ENCODE measurements at regions not wholly inside any gene's neighbourhood (a gene's known extent, or its start where the extent isn't known, plus 50 kb on each side); places are given as distances from the start of the nearest gene placed in this dataset.

DNA sequence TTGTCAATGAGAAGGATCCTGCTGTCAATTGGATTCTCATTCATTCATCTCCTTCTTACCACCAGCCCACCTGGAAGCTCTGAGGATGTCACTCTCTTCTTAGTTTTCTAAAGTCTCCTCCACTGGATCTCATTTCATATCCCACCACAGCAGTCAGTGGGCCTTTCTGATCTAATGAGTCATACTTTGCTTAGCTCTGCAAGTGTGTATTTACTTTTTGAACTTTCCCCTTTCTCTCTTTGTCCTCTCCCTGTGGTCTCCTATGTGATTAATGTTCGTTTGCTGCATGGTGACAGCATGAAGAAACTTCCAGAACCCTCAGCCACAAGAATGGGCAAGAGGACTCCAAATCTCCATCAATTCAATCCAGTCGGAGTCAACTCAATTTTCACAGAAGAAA lies 63.6 kb upstream of the SYNDIG1 start:
- TF ChIP-seq, protein P1, sequence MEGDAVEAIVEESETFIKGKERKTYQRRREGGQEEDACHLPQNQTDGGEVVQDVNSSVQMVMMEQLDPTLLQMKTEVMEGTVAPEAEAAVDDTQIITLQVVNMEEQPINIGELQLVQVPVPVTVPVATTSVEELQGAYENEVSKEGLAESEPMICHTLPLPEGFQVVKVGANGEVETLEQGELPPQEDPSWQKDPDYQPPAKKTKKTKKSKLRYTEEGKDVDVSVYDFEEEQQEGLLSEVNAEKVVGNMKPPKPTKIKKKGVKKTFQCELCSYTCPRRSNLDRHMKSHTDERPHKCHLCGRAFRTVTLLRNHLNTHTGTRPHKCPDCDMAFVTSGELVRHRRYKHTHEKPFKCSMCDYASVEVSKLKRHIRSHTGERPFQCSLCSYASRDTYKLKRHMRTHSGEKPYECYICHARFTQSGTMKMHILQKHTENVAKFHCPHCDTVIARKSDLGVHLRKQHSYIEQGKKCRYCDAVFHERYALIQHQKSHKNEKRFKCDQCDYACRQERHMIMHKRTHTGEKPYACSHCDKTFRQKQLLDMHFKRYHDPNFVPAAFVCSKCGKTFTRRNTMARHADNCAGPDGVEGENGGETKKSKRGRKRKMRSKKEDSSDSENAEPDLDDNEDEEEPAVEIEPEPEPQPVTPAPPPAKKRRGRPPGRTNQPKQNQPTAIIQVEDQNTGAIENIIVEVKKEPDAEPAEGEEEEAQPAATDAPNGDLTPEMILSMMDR (IDR thresholded peaks at IDR 0.05; ENCODE audit: low read depth, low read length) = no peak
- no peak overlapping the region for H3K4me3 ChIP-seq (ENCODE audit: low read depth, low read length)

DNA sequence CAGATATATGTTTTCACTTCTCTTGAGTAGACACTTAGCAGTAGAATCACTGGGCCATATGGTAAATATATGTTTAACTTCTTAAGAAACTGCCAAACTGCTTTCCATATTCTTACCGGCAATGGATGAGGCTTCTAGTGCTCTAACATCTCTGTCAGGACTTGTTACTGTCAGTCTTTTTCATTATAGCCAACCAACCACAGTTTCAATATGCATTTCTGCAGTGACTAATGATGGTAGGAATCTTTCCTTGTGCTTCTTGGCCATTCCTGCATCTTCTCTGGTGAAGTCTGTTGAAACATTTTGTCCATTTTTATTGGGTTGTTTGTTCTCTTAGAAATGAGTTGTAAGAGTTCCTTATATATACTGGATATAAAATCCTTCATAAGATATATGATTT lies 66.0 kb upstream of the SYNDIG1 start:
- H3K4me3 ChIP-seq (ENCODE audit: low read depth, low read length) = no peak overlapping the region
- TF ChIP-seq, protein P1 (IDR thresholded peaks at IDR 0.05; ENCODE audit: low read depth, low read length) = no peak

DNA sequence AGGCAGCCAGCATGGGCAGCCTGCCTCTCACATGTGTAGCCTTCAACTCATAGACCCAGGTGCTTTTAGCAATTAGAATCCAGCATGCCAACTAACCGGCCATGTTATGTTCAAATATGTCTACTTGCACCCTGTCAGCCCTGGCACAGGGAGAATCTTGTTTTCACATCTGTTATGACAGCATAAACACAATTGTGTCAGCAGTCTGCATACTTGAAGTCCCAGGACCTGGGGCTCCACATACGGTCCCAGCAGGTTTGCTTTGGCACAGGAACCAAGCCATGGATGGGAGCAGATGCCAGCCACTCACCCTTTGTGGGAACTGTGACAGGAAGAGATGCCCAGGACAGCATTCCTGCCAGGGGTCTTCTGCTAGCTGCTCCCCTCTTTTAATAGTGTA lies 67.2 kb upstream of the SYNDIG1 start:
- H3K4me3 ChIP-seq (ENCODE audit: low read depth, low read length) = no peak overlapping the region
- TF ChIP-seq, protein P1 (IDR thresholded peaks at IDR 0.05; ENCODE audit: low read depth, low read length) = no peak

- H3K4me3 ChIP-seq (ENCODE audit: low read depth, low read length) = no peak overlapping the region
- TF ChIP-seq, protein P1 (IDR thresholded peaks at IDR 0.05; ENCODE audit: low read depth, low read length) = no peak
These were observed 74.3 kb upstream of the SYNDIG1 start for GRCh38 chr20:24395151-24395550.

GRCh38 chr20:24393903-24394302 lies 75.5 kb upstream of the SYNDIG1 start:
- no peak overlapping the region for H3K4me3 ChIP-seq (ENCODE audit: low read depth, low read length)
- TF ChIP-seq, protein P1 (IDR thresholded peaks at IDR 0.05; ENCODE audit: low read depth, low read length) = no peak

GRCh38 chr20:24392612-24393011 lies 76.8 kb upstream of the SYNDIG1 start:
- TF ChIP-seq, protein P1 (IDR thresholded peaks at IDR 0.05; ENCODE audit: low read depth, low read length) = no peak

DNA sequence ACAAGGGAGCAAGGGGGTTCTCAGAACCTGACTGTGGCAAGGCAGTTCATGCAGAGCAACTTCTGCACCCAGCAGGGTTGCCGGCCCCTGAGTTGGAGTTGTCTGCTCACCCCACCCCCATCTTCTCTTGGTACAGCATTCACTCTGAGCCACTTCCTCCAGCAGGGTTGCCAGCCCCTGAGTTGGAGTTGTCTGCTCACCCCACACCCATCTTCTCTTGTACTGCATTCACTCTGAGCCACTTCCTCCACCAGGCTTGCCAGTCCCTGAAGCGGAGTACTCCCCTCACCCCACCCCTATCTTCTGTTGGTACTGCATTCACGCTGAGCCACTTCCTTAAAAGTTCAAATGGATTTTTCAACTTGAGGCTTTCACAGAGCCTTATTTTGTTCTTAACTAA lies 79.7 kb upstream of the SYNDIG1 start:
- H3K4me3 ChIP-seq (ENCODE audit: low read depth, low read length) = no peak overlapping the region
- TF ChIP-seq, protein P1 (IDR thresholded peaks at IDR 0.05; ENCODE audit: low read depth, low read length) = no peak

More at GRCh38 chr20:24392612-24393011, 76.8 kb upstream of the SYNDIG1 start:
- no peak overlapping the region for H3K4me3 ChIP-seq (ENCODE audit: low read depth, low read length)
